ENCODE measurements at regions not wholly inside any gene's neighbourhood (a gene's known extent, or its start where the extent isn't known, plus 50 kb on each side); places are given as distances from the start of the nearest gene placed in this dataset.
"Not testable (repeated sequence)": the region's sequence is repeated elsewhere in the genome, so short reads cannot be mapped to it uniquely, and the experiment has no call there.

GRCh38 chr5:92944903-92945604, 636.0 kb downstream of the NR2F1-AS1 start:
- H3K4me3 ChIP-seq (ENCODE audit: control insufficient read depth, low read depth, low read length) = no peak overlapping the region
- no peak for TF ChIP-seq CTCF (IDR thresholded peaks at IDR 0.05; ENCODE audit: control insufficient read depth, insufficient read depth, low read depth, low read length, missing control alignments)
- peak; percentile 53 for DNase-seq (ENCODE audit: low read depth)

- DNase-seq (ENCODE audit: low read depth) = no peak
- no peak for TF ChIP-seq CTCF (IDR thresholded peaks at IDR 0.05; ENCODE audit: control insufficient read depth, insufficient read depth, low read depth, low read length, missing control alignments)
- H3K4me3 ChIP-seq (ENCODE audit: control insufficient read depth, low read depth, low read length) = no peak overlapping the region
These were observed 636.7 kb downstream of the NR2F1-AS1 start for GRCh38 chr5:92944337-92944736.

GRCh38 chr5:92942762-92943161, 638.3 kb downstream of the NR2F1-AS1 start:
- no peak overlapping the region for H3K4me3 ChIP-seq (ENCODE audit: control insufficient read depth, low read depth, low read length)
- DNase-seq (ENCODE audit: low read depth) = no peak
- TF ChIP-seq CTCF (IDR thresholded peaks at IDR 0.05; ENCODE audit: control insufficient read depth, insufficient read depth, low read depth, low read length, missing control alignments) = no peak

DNA sequence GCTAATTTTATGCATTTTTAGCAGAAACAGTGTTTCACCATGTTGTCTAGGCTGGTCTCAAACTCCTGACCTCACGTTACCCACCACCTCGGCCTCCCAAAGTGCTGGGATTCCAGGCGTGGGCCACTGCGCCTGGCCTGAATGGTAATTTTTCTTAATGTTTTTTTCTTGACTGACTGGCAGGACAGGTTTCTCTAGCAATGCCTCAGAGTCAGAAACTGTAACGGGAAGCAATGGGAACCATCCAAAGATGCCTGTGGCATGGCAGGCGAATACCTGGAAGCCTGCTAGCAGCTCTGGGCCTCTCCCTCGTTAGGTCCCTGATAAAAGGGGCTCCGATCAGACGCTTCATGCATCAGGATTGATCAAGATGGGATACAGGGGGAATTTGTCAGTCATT, 639.2 kb downstream of the NR2F1-AS1 start:
- TF ChIP-seq CTCF (IDR thresholded peaks at IDR 0.05; ENCODE audit: control insufficient read depth, insufficient read depth, low read depth, low read length, missing control alignments) = no peak
- H3K4me3 ChIP-seq (ENCODE audit: control insufficient read depth, low read depth, low read length) = no peak overlapping the region
- DNase-seq (ENCODE audit: low read depth) = no peak

- no peak overlapping the region for H3K4me3 ChIP-seq (ENCODE audit: control insufficient read depth, low read depth, low read length)
- no peak for TF ChIP-seq CTCF (IDR thresholded peaks at IDR 0.05; ENCODE audit: control insufficient read depth, insufficient read depth, low read depth, low read length, missing control alignments)
- no peak for DNase-seq (ENCODE audit: low read depth)
These were observed 641.6 kb downstream of the NR2F1-AS1 start for GRCh38 chr5:92939428-92939827.

- H3K4me3 ChIP-seq (ENCODE audit: control insufficient read depth, low read depth, low read length); DNase-seq (ENCODE audit: low read depth): not testable (repeated sequence)
These were observed 643.6 kb downstream of the NR2F1-AS1 start for GRCh38 chr5:92937396-92937795.

- H3K4me3 ChIP-seq (ENCODE audit: control insufficient read depth, low read depth, low read length) = no peak overlapping the region
- DNase-seq (ENCODE audit: low read depth) = no peak
- no peak for TF ChIP-seq CTCF (IDR thresholded peaks at IDR 0.05; ENCODE audit: control insufficient read depth, insufficient read depth, low read depth, low read length, missing control alignments)
These were observed 651.0 kb downstream of the NR2F1-AS1 start for GRCh38 chr5:92930057-92930456.

Measured in AG09309 (cell line).